GM19438 (cell line): ENCODE measurements at regions not wholly inside any gene's neighbourhood (a gene's known extent, or its start where the extent isn't known, plus 50 kb on each side); places are given as distances from the start of the nearest gene placed in this dataset.

Experiments used
- ATAC-seq: cut with Tn5 transposase; IDR thresholded peaks from one replicate; pipeline ENCODE4 v1.9.1; 2021; ENCODE audit warnings: low read depth; ENCODE audit not compliant: unreplicated experiment

- ATAC-seq, result no peak
Measured at GRCh38 chr7:115153176-115153575, 231.3 kb downstream of the MDFIC start.

GRCh38 chr7:115146148-115146547 is 224.3 kb downstream of the MDFIC start:
- ATAC-seq, result no peak

- ATAC-seq, result no peak
Measured at GRCh38 chr7:115145512-115145911, 223.6 kb downstream of the MDFIC start.

- ATAC-seq, result no peak
Measured at GRCh38 chr7:115137816-115138215, 215.9 kb downstream of the MDFIC start.

GRCh38 chr7:115136796-115137443 is 215.0 kb downstream of the MDFIC start:
- no peak for ATAC-seq

GRCh38 chr7:115135769-115136410 is 214.0 kb downstream of the MDFIC start:
- ATAC-seq, result no peak

GRCh38 chr7:115135146-115135545 is 213.3 kb downstream of the MDFIC start:
- no peak for ATAC-seq

GRCh38 chr7:115133248-115133647 is 211.4 kb downstream of the MDFIC start:
- ATAC-seq, result no peak

- no peak for ATAC-seq
Measured at GRCh38 chr7:115132096-115132495, 210.2 kb downstream of the MDFIC start.

GRCh38 chr7:115128154-115128553 is 206.3 kb downstream of the MDFIC start:
- ATAC-seq, result no peak

GRCh38 chr7:115127399-115128021 is 205.6 kb downstream of the MDFIC start:
- no peak for ATAC-seq

- ATAC-seq, result no peak
Measured at GRCh38 chr7:115125750-115126149, 203.9 kb downstream of the MDFIC start.

GRCh38 chr7:115125312-115125711 is 203.4 kb downstream of the MDFIC start:
- no peak for ATAC-seq

GRCh38 chr7:115124409-115124939 is 202.6 kb downstream of the MDFIC start:
- no peak for ATAC-seq

- ATAC-seq, result no peak
Measured at GRCh38 chr7:115123441-115123840, 201.5 kb downstream of the MDFIC start.

- no peak for ATAC-seq
Measured at GRCh38 chr7:115122388-115122787, 200.5 kb downstream of the MDFIC start.

- ATAC-seq, result no peak
Measured at GRCh38 chr7:115117748-115118147, 195.9 kb downstream of the MDFIC start.

GRCh38 chr7:115116773-115117715 is 195.2 kb downstream of the MDFIC start:
- no peak for ATAC-seq

- no peak for ATAC-seq
Measured at GRCh38 chr7:115113776-115114175, 191.9 kb downstream of the MDFIC start.

- no peak for ATAC-seq
Measured at GRCh38 chr7:115113131-115113530, 191.2 kb downstream of the MDFIC start.

- no peak for ATAC-seq
Measured at GRCh38 chr7:115110523-115110922, 188.6 kb downstream of the MDFIC start.
